Stimulated activated naive CD8-positive, alpha-beta T cell treated with anti-CD3 and anti-CD28 coated beads, Interleukin-15, amount 100 ng/mL, for 72 hours (primary cell): ENCODE measurements at regions not wholly inside any gene's neighbourhood (a gene's known extent, or its start where the extent isn't known, plus 50 kb on each side); places are given as distances from the start of the nearest gene placed in this dataset.
"Not testable (repeated sequence)": the region's sequence is repeated elsewhere in the genome, so short reads cannot be mapped to it uniquely, and the experiment has no call there.

Source experiments
- ATAC-seq: fragments of 150-1000 bp; cut with Tn5 transposase; 2 replicates; pipeline ENCODE4 v1.10.0; 2021; ENCODE audit warnings: mild to moderate bottlenecking, moderate library complexity
- DNase-seq, 2 donors: peaks; one replicate each; pipeline ENCODE4 v3.0.0; 2021 to 2022
- H3K27ac Mint-ChIP-seq, 2 donors: one replicate each; pipeline ENCODE4 v1.8.0; 2022; ENCODE audit warnings: mild to moderate bottlenecking in 2 of 2, mixed read lengths in 2 of 2, moderate library complexity in 2 of 2
- H3K27me3 Mint-ChIP-seq: one replicate; pipeline ENCODE4 v1.8.0; 2022; ENCODE audit warnings: mixed read lengths
- H3K4me1 Mint-ChIP-seq: one replicate; pipeline ENCODE4 v1.8.0; 2022; ENCODE audit warnings: mild to moderate bottlenecking, mixed read lengths
- H3K4me3 Mint-ChIP-seq, 2 donors: one replicate each; pipeline ENCODE4 v1.8.0; 2022; ENCODE audit warnings: mild to moderate bottlenecking in 2 of 2, mixed read lengths in 2 of 2, moderate library complexity in 1 of 2
- H3K9me3 Mint-ChIP-seq, 2 donors: one replicate each; pipeline ENCODE4 v1.8.0; 2022; ENCODE audit warnings: mixed read lengths in 2 of 2

DNA sequence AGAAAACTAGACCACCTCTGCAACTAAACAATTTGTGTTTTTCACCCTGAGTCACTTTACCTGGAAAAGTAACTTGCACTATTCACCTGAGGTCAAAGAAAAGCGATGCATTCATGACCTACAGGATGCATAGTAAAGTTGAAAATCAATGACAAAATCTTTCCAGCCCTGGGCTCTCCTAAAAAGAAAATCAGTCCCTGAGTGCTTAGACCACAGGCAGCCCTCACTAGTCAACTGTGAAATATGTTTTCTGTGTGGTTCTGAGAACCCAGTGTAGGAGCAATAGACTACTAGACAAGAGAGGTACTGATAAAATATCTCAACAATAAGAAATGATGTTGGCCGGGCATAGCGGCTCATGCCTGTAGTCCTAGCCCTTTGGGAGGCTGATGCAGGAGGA, 133.1 kb downstream of the TXNL1 start:
- ATAC-seq, result peak; percentile 52
- Mint-ChIP-seq H3K27ac (no peak overlapping the region), H3K27me3 (peaks cover 7% of the 10 kb centered on the region), H3K4me1 (peaks cover 7% of the 10 kb centered on the region), H3K9me3 (no peaks in the 10 kb centered on the region), H3K4me3 (no peak overlapping the region)
- DNase-seq, result no peak

DNA sequence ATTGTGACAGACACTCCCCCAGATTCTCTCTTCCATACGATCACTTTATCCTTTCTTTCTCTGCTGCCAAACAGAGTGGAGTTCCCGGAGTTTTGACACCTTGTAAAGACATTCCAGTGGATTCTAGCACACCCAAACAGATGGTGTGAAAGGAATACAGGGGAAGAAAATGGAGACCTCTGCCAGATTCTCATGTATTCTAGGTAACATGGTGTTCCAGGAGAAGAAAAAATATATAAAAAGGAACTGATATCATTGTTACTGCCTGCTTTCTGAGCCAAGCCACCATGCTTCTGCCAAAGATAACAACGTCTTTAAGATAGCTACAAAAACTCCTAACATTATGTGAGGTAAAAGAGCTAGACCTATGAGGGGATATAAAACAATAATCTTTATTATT, 136.5 kb downstream of the TXNL1 start:
- H3K27me3 Mint-ChIP-seq, result peaks cover 7% of the 10 kb centered on the region
- DNase-seq, result no peak
- H3K4me1 Mint-ChIP-seq, result peaks cover 7% of the 10 kb centered on the region
- no peak for ATAC-seq
- H3K9me3 Mint-ChIP-seq, result no peaks in the 10 kb centered on the region
- no peak overlapping the region for H3K27ac Mint-ChIP-seq
- no peak overlapping the region for H3K4me3 Mint-ChIP-seq

DNA sequence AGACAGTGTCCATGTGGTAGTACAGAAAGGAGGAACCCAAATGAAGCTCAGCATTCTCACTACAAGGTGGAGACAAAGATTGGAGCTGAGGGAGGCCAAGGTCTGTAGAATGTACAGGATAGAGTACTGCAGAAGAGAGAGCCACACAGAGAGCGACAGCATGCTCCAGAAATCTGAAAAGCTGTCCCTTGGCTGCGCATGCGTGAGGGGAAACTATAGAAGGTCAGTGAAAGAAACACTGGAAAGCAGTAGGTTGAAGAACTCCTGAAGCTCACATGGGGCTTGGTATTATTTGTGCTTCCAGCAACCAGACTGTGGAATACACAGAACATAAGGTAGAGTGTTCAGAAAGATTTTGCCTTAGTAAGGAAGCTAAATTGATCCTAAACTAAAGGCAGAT, 142.5 kb downstream of the TXNL1 start:
- DNase-seq, result no peak
- no peak for ATAC-seq
- H3K27me3 Mint-ChIP-seq, result peaks cover 13% of the 10 kb centered on the region
- no peak overlapping the region for H3K27ac Mint-ChIP-seq
- H3K4me1 Mint-ChIP-seq, result no peaks in the 10 kb centered on the region
- H3K4me3 Mint-ChIP-seq, result no peak overlapping the region
- H3K9me3 Mint-ChIP-seq, result no peaks in the 10 kb centered on the region

DNA sequence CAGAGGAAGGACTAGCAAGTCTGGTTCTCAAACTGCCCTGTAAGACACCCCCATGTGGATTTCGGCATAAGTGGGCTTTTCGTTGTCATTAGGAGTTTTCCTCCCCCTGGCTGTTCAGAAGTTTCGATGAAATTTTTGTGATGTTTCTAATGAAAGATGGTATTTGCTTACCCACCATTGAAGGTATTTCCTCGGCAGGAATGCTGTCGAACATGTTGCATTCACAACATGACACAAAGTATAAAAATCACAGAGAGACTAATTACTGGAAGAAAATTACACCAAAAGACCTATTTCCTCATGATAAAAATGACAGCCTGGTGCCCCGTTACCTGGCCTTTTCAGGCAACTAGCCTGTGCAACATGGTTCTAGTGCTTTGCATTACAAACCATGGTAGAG, 144.9 kb downstream of the TXNL1 start:
- no peak for ATAC-seq
- H3K27ac Mint-ChIP-seq, result no peak overlapping the region
- H3K27me3 Mint-ChIP-seq, result peaks cover 13% of the 10 kb centered on the region
- H3K9me3 Mint-ChIP-seq, result no peaks in the 10 kb centered on the region
- H3K4me1 Mint-ChIP-seq, result no peaks in the 10 kb centered on the region
- DNase-seq, result no peak
- no peak overlapping the region for H3K4me3 Mint-ChIP-seq

DNA sequence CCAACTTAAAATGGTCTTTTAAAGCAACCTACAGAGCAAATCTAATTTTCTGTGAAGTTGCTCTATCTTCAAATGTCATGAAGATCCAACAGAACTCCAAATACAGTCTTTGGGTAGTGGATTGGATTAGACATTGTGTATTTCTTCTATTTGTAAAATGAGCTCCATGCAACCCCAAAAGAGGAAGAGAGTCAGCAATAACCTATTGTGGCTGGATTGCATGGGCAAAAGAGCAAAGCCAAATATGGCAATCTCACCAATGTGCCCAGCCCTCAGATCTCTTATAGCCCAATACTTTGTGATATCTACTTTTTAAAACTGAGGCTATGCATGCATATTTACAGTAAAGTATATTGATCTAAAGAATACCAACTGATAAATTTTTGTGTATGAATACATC, 146.3 kb downstream of the TXNL1 start:
- no peak overlapping the region for H3K4me3 Mint-ChIP-seq
- H3K27ac Mint-ChIP-seq, result no peak overlapping the region
- ATAC-seq, result no peak
- H3K27me3 Mint-ChIP-seq, result peaks cover 13% of the 10 kb centered on the region
- no peaks in the 10 kb centered on the region for H3K4me1 Mint-ChIP-seq
- no peak for DNase-seq
- H3K9me3 Mint-ChIP-seq, result no peaks in the 10 kb centered on the region

DNA sequence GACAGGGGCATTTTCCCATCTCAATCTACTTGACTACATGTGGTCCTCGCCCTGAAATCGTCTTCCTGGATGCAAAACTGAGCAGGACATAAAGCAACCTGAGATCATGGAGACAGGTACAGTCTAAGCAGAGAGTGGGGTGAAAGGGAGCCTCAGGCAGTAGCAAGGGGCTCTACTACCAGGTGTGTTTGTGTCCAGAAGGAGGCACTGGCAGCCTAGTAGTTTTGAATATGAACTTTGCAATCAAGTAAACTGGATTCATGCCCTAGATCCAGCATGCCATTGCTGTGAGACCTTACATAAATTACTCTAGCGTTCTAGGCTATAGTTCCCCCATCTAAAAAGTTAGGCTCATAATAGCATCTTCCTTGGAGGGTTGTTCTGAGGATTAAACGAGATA, 147.4 kb downstream of the TXNL1 start:
- Mint-ChIP-seq H3K27ac (no peak overlapping the region), H3K9me3 (peaks cover 0 to 6% of the 10 kb centered on the region in 2 donors), H3K4me3 (no peak overlapping the region), H3K27me3 (peaks cover 4% of the 10 kb centered on the region), H3K4me1 (no peaks in the 10 kb centered on the region)
- ATAC-seq, result no peak
- DNase-seq, result no peak

- no peaks in the 10 kb centered on the region for H3K27me3 Mint-ChIP-seq
- ATAC-seq, result no peak
- H3K27ac Mint-ChIP-seq, result no peak overlapping the region
- no peaks in the 10 kb centered on the region for H3K4me1 Mint-ChIP-seq
- peaks cover 0 to 6% of the 10 kb centered on the region in 2 donors for H3K9me3 Mint-ChIP-seq
- DNase-seq, result no peak
- no peak overlapping the region for H3K4me3 Mint-ChIP-seq
These were observed 148.5 kb downstream of the TXNL1 start for GRCh38 chr18:56489893-56490292.

DNA sequence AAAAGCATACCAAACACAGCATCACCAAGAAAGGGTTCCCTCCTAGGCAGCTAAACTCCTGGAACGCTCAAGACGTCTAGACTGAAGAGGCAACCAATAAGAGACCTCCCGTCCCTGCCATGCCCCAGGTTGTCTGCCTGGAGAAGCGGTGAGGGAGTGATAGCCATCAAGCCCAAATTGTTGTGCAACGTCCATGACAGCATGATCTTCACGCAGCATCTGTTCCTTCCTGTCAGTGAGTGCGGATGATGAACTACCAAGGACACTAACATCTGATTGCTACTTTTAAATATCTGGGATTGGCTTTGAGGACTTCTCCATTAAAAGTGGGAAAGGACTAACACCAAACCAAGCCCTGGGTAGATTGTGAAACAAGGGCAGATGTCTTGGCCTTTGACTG, 149.7 kb downstream of the TXNL1 start:
- H3K9me3 Mint-ChIP-seq, result peaks cover 0 to 6% of the 10 kb centered on the region in 2 donors
- no peak overlapping the region for H3K27ac Mint-ChIP-seq
- no peak for DNase-seq

DNA sequence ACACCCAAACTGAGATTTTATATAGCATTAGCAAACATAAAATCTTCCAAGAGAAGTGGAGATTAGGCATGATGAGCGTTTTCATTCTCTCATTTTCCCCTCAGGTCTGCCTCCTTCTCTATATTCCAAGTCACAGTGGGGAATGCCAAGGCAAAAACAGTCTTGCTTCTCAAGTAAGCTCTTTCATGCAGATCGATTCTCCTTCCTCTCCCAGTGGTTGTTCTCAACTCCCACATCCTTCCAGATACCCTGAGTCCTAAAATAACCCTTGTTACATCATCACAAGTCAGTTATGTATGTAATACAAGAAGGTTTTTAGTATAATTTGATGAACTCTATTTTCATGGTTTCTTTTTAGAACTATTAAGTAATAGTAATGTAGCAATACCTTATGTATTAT, 150.6 kb downstream of the TXNL1 start:
- H3K4me3 Mint-ChIP-seq, result no peak overlapping the region

More for the DNA sequence above, 149.7 kb downstream of the TXNL1 start:
- H3K27me3 Mint-ChIP-seq, result no peaks in the 10 kb centered on the region
- no peaks in the 10 kb centered on the region for H3K4me1 Mint-ChIP-seq
- H3K4me3 Mint-ChIP-seq, result no peak overlapping the region
- ATAC-seq, result no peak

GRCh38 chr18:56483386-56483785, 155.0 kb downstream of the TXNL1 start:
- DNase-seq (no peak), ATAC-seq (no peak)
- Mint-ChIP-seq H3K27me3 (no peaks in the 10 kb centered on the region), H3K4me1 (no peaks in the 10 kb centered on the region), H3K27ac (no peak overlapping the region), H3K4me3 (no peak overlapping the region), H3K9me3 (peaks cover 0 to 6% of the 10 kb centered on the region in 2 donors)

More for the DNA sequence above, 150.6 kb downstream of the TXNL1 start:
- ATAC-seq, result no peak
- H3K4me1 Mint-ChIP-seq, result no peaks in the 10 kb centered on the region
- peaks cover 0 to 6% of the 10 kb centered on the region in 2 donors for H3K9me3 Mint-ChIP-seq
- H3K27ac Mint-ChIP-seq, result no peak overlapping the region
- no peak for DNase-seq
- H3K27me3 Mint-ChIP-seq, result no peaks in the 10 kb centered on the region

DNA sequence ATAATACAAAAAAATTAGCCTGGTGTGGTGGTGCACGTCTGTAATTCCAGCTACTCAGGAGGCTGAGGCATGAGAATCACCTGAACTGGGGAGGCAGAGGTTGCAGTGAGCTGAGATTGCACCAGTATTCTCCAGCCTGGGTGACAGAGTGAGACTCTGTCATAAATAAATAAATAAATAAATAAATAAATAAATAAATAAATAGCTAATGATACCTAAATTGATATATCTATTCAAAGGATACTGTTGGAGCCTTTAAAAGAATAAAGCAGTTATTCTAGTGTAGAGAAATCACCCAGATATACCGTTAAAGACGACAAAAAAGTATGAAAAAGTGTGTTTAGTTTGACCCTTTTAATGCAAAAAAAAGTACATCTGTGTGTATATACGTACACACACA, 155.6 kb downstream of the TXNL1 start:
- not testable (repeated sequence) for H3K9me3 Mint-ChIP-seq, H3K4me3 Mint-ChIP-seq, H3K27me3 Mint-ChIP-seq, H3K4me1 Mint-ChIP-seq, DNase-seq, H3K27ac Mint-ChIP-seq, ATAC-seq

GRCh38 chr18:56481751-56482150, 156.6 kb downstream of the TXNL1 start:
- Mint-ChIP-seq H3K4me3 (no peak overlapping the region), H3K27ac (no peak overlapping the region), H3K9me3 (peaks cover 0 to 6% of the 10 kb centered on the region in 2 donors), H3K27me3 (no peaks in the 10 kb centered on the region), H3K4me1 (no peaks in the 10 kb centered on the region)
- no peak for ATAC-seq
- no peak for DNase-seq

DNA sequence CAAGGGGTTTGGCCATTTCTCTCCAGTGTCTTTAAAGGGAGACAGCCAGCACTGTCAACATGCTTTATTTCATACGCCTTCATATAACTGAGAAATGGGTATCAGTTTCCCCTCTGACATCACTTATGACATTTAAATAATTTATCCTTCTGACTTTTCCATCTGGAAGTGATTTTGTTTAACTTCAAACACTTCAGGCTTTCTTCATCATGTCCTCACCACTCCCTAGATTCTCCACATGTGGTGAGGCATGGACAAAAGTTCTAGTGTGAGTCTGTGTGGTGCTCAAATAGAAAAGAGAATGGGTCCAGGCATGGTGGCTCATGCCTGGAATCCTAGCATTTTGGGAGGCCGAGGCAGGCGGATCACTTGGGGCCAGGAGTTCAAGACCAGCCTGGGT, 158.6 kb downstream of the TXNL1 start:
- ATAC-seq (no peak), DNase-seq (no peak)
- no peaks in the 10 kb centered on the region for H3K4me1 Mint-ChIP-seq
- no peaks in the 10 kb centered on the region for H3K9me3 Mint-ChIP-seq
- no peak overlapping the region for H3K27ac Mint-ChIP-seq
- H3K4me3 Mint-ChIP-seq, result no peak overlapping the region
- H3K27me3 Mint-ChIP-seq, result no peaks in the 10 kb centered on the region

DNA sequence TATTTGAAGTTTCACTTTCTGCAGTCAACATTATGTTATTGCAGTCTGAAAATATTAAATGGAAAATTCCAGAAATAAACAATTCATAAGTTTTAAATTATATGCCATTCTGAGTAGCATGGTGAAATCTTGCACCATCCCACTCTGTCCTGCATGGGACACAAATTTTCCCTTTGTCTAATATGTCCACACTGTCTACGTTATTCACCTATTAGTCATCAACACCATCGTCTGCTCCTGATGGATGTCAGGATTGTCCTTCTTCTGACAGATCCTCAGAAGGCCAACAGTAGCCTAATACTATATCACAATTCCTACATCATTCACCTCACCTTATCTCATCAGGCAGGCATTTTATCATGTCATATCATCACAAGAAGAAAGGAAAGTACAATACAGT, 163.1 kb downstream of the TXNL1 start:
- Mint-ChIP-seq H3K4me1 (no peaks in the 10 kb centered on the region), H3K27ac (no peak overlapping the region), H3K4me3 (no peak overlapping the region), H3K27me3 (no peaks in the 10 kb centered on the region), H3K9me3 (no peaks in the 10 kb centered on the region)
- DNase-seq, result no peak
- ATAC-seq, result no peak

DNA sequence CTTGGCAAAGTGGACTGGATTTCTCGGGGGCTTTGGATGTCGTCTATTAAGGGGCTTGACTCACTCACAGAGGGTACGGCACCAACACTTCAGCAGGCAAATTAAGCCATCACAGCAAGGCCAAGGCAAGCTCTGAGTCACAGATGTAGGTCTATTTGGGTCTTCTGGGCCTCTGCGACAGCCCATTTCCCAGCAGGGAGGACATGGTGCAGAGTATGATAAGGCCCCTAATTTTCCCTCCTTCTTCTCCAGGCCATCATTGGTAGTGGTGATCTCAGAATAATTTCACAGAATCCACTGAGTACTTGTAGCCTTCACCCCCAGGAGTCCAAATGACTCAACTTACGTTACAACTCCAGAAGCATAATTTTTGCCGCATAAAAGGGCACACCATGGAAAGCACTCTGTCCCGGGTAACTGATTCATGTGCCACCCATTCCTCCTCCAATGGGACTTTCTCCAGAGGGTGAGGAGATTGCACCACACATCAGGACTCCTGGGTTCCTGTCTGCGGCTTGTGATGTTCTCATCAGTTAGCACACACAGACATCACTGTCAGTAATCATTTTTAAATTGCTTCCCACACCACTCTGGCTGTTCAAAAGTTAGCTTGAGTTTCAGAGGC, 164.9 kb downstream of the TXNL1 start:
- no peak for ATAC-seq
- Mint-ChIP-seq H3K4me1 (no peaks in the 10 kb centered on the region), H3K9me3 (no peaks in the 10 kb centered on the region)

DNA sequence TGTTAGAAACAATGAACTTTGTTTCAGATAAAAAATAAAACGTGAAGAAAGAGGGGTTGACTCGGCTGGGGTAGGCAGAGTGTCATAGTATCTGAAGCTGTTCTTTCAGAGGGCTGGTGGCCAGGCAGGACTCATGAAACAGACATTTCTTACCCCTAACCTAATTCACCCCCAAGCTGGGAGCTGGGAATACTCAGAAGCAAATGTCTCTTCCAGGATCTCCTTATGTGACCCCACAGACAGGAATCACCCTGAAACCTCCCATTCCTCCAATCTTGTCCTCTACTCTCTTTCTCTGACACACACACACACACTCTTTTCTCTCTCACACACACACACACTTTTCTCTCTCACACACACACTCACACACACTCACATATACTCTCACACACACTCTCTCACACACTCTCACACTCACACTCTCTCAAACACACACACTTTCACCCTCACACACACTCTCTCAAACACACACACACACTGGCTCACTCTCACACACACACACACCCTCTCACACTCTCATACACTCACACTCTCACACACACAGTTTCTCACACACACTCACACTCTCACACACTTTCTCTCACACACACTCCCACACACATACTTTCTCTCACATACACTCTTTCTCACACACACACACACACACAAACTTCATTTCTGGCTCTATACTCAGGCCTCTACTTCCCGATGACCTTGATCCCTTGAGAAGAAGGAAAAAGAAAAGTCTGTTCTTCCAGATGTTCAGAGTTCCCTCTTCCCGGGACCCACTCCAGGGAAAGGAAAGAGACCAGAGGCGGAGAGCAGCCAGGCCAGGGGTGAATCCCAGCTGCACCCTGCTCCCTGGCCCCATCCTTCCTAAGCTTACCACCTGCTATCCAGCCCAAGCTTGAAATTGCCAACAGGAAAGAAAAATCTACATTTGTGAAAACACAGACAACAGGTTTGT, 167.7 kb downstream of the TXNL1 start:
- Mint-ChIP-seq H3K27me3 (no peaks in the 10 kb centered on the region), H3K27ac (no peak overlapping the region), H3K4me3 (no peak overlapping the region), H3K4me1 (no peaks in the 10 kb centered on the region), H3K9me3 (peaks cover 5% of the 10 kb centered on the region in 2 donors)
- no peak for ATAC-seq
- DNase-seq, result no peak

More for the DNA sequence above, 164.9 kb downstream of the TXNL1 start:
- Mint-ChIP-seq H3K27ac (no peak overlapping the region), H3K27me3 (no peaks in the 10 kb centered on the region), H3K4me3 (no peak overlapping the region)
- DNase-seq, result no peak
